ENCODE measurements at regions not wholly inside any gene's neighbourhood (a gene's known extent, or its start where the extent isn't known, plus 50 kb on each side); places are given as distances from the start of the nearest gene placed in this dataset.

DNA sequence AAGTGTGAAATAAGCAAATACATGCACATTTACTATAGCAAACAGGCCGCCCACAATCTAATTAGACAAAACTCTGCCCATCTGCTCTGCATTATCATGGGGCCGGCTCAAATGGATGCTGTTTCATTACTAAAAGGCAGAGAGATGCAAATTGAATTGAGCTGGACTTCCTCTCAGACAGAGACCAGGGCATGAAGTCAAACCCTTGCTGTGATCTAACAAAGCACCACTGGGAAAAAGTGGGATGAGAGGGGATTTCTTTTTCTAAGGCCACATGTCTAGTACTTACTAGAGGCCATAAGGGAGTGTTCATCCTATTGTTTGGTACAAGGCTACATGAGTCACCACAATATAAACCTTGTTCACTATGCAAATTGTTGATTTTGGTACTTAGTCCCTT, 614.7 kb downstream of the ISL1 start:
- no peak for TF ChIP-seq POLR2A (IDR thresholded peaks at IDR 0.05)
- TF ChIP-seq CTCF (IDR thresholded peaks at IDR 0.05), result no peak
